ENCODE measurements at regions not wholly inside any gene's neighbourhood (a gene's known extent, or its start where the extent isn't known, plus 50 kb on each side); places are given as distances from the start of the nearest gene placed in this dataset.

DNA sequence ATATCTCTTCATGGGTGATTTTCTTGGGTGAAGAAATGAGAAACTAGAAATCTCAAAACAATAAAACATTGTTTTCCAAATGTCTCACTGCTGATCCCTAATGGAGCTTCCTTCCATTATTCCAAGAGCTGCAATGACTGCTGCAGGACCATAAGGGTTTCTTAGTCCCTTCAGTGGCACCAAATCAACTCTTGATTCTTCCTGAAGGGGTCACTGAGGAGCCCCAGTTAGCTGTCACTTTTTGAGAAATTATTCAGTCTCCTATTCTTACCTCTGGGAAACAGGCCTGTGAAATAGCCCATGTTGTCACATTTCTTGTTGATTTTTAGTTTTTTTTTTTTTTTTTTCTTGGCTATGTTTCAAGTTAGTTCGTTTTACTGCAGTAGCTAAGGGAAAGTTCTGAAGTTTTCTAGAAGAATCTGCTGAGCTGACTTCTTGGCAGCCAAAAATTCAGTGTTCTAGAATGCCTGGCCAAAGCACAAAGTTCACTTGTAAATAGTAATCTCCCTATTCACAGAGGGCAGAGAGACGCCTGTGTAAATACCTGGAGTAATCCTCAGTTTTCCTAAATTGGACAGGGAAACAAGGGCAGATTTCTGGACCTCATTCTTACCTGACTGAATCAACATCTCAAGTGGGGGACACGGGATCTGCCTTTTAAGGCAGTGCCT, 480.0 kb downstream of the RIT2 start:
- intact Hi-C loops (cut with DNase I), result no loop called here
- no peak for DNase-seq (ENCODE audit: low spot score)

DNA sequence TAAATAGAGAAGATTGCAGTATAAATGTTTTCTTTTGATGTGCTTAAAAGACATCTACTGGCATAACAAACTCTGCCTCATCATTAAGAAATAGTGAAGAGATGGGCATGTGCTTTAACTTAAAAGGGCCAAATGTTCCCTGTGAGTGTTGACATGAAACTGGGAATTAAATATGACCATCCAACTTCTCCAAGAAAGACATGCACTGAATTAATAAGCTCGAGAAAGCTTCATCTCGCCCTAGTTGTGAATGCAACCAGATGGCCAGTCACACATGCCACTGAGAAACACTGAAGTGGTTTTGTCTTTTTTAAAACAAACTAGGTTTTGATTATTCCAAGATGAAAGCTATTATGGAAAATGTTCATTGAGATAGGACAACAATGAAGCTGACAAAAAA, 479.2 kb downstream of the RIT2 start:
- intact Hi-C loops (cut with DNase I), result no loop called here
- DNase-seq (ENCODE audit: low spot score), result no peak

DNA sequence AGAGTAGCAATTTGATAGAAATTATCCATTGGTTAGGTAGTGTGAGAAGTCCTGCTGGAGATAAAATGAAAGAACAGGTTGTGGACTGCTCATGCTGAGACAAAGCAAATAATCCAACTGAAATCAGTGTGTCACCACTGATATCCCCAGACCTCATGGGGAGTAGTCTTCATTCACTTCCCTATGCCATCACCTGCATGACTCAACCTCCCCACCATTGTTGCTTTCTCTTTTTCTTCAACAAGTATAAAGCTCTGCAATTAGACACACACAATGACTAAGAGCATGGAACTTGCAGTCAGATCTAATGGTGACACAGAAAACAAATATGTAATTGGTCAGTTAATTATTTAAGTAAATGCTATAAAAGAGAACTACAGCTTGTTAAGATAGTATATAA, 475.3 kb downstream of the RIT2 start:
- DNase-seq (ENCODE audit: low spot score), result no peak
- intact Hi-C loops (cut with DNase I), result no loop called here

DNA sequence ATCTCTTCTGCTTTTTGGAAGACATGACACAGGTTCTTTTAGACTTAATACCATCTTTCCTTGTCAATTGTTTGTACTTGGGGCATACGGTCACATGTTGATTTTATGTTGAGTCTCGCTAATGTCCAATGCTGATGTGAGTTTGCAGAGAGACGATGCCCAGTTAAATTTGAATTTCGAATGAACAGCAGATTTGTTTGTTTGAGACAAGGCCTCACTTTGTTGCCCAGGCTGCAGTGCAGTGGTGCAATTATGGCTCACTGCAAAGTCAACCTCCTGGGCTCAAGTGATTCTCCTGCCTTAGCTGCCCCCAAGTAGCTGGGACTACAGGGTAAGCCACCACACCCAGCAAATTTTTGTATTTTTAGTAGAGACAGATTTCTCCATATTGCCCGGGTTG, 473.5 kb downstream of the RIT2 start:
- intact Hi-C loops (cut with DNase I), result no loop called here
- DNase-seq (ENCODE audit: low spot score), result no peak

DNA sequence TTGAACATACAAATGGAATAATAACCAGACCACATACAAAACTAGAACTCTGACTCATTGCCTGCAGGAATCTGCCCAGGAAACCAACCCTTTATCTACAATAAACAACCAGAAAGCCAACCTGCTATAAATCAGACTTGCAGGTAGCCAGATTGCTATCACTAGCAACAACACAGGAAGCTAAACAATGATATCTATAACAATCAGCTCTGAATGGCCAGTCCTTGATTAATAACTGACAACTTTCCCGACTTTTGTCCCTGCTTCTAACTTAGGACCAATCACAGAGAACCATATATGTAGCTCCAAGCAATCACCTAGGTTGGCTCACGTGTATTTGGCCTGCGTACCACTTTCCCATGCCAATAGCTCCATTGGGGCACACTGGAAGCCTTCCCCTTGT, 470.8 kb downstream of the RIT2 start:
- no peak for DNase-seq (ENCODE audit: low spot score)
- intact Hi-C loops (cut with DNase I), result no loop called here

DNA sequence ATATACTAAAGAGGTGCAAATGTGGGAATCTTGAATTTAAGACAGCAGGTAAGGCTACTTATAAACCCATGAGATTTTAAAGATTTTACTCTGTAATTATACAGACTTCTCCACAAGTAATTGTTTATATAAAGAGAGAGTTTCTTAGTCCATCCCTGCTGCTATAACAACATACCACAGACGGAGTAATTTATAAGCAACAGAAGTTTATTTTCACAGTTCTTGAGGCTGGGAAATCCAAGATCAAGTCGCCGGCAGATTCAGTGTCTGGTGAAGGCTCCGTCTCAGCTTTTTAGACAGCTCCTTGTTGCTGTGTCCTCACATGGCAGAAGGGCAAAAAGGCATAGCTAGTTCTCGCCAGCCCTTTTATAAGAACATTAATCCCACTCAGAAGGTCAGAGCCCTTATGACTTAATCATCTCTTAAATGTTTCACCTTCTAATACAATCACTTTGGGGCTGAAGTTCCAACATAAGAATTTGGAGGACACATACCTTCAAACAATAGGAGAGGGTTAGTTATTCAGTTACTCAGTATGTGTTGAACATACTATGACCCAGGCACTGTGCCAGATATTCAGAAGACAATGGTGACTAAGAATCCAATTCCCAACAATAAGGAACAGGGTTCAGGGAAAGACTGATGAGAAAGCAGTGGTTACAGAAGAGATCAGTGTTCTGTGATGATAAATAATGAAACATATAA, 466.0 kb downstream of the RIT2 start:
- DNase-seq (ENCODE audit: low spot score), result no peak
- intact Hi-C loops (cut with DNase I), result no loop called here

DNA sequence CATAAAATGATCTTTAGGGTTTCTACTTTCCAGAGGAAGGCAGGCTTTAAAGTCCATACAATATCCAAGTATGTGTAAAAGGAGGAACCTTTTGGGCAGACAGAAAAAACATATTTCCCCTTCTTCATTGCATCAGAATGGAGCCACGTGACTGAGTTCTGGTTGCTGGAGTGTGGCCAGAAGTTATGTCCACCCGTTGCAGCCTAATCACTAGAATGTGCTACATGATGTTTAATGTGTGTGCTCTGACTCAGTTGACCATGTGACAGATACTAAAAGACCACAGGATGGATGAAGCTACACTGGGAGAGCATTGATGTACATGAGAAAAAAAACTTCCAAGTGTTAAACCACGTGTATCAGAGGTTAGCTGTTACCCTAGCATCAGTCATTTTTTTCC, 460.9 kb downstream of the RIT2 start:
- no peak for DNase-seq (ENCODE audit: low spot score)
- intact Hi-C loops (cut with DNase I), result no loop called here

DNA sequence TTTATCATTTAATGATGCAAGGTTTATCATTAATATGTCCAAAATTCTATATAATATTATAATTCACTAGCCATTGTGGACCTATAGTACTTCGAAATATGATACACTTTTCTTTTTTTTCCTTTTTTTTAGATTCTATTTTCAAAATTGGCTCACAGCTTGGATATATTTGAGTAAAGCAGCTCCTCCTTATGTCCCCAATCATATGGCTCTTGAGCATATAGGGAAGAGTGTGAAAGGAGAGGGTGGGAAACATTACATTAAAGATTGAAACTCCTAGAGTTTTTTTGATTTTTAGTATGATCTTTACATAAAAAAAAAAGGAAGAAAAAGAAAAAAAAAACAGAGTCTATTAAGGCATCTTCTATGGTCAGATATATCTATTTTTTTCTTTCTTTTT, 457.9 kb downstream of the RIT2 start:
- intact Hi-C loops (cut with DNase I), result no loop called here
- DNase-seq (ENCODE audit: low spot score), result no peak

DNA sequence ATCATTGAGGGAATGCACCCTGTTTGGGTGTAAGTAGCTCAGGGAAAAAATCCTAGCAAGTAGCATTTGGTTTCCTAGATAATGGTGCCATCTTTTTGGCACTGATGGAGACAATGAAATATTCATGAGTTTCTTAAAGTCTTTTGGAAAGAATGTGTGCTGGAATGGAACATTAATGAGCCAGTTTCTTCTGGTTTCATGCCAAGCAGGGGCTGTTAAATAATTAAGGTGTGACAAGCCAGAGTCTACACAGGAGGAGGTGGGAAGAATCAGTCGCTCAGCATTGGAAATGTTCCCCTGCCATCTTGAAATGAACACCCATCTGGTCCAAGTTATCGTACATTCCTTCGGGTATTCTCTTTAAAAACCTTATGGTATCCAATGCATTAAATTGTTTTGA, 457.3 kb downstream of the RIT2 start:
- intact Hi-C loops (cut with DNase I), result no loop called here
- DNase-seq (ENCODE audit: low spot score), result no peak

DNA sequence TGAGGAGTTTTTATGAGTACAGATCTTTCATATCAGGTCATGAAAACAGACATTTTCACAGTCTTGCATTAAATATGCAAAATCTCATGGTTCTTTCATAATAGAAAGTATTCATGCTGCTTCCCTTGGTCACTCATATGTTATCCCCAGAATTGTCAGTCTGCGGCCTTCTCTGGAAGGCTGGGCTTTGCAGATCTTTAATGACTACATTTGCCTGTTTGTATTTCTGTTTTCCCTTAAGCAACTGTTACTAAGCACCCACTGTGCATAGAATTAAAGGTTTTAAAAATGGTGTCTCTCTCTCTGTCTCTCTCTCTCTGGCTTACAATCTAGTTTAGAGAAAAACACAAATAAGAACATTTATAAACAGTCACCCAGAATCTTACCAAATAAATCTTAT, 456.3 kb downstream of the RIT2 start:
- intact Hi-C loops (cut with DNase I), result no loop called here
- DNase-seq (ENCODE audit: low spot score), result no peak

DNA sequence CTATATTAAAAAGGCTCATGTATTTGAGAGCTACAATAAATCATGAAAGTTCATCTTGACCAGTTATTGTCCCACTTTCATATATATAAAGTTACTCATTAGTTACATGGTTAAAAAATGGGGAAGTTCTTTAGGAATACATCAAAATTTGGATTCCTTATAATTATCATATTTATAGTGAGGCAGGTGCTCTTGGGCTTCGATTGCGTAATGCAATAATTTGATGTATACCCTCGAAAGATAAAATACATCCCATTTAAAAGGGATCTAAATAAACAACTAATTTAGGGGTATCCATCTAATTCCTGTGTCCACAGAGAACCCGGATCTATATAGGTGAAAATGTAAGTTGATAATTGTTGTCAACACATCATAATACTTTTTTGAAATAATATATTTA, 444.6 kb downstream of the RIT2 start:
- intact Hi-C loops (cut with DNase I), result no loop called here

DNA sequence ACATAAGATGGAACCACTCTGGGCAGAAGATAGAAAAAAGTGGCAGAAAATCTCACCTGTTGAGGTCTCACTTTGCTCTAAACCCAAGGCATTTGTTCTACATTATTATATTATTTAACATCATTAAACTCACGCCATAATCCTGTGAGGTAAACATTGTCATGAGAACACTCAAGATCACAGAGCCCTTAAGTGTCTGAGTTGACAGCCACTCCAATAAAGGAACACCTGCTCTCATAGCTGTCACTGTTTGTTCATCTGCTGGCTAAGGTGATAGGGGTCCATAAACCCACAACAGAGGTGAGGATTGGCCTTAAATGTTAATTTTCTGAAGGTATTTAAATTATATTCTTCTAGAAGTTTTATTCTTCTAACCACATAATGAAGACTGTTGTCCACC, 439.7 kb downstream of the RIT2 start:
- DNase-seq (ENCODE audit: low spot score), result no peak
- intact Hi-C loops (cut with DNase I), result no loop called here

More for the DNA sequence above, 444.6 kb downstream of the RIT2 start:
- DNase-seq (ENCODE audit: low spot score), result no peak

DNA sequence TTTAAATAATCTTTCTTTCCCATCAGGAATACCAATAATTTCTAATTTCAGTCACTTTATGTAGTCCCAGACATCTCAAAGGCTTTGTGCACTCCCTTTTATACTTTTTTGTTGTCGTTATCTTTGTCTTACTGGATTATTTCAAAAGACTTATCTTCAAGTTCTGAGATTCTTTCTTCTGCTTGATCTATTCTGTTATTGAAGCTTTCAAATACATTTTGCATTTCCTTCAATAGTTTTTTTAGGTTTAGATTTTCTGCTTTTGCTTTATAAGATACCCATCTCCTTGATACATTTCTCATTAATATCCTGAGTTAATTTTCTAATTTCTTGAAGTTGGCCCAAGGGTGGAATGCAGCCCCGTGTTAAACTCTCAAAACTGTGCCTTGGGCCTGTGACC, 432.4 kb downstream of the RIT2 start:
- intact Hi-C loops (cut with DNase I), result no loop called here
- no peak for DNase-seq (ENCODE audit: low spot score)

DNA sequence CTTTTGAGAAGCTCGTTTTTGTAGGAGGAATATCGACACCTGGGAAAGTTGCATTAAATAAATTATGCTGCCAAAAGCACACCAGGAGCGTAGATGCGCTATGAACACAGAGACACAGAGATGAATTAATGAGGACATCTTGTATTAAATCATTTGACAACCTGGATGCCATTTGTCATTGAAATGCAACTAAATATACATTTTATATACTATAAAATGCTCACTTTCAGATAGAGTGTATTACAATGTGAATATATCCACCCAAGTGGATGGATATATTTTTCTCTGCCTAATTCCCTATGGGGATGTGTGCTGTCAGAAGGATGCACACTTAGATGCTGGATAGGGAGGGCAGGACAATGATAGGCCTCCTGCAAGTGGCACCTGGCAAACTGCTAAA, 426.2 kb downstream of the RIT2 start:
- no peak for DNase-seq (ENCODE audit: low spot score)
- intact Hi-C loops (cut with DNase I), result no loop called here

Data from posterior vena cava (tissue), 2 donors.